GM23338 (cell line): ENCODE measurements at regions not wholly inside any gene's neighbourhood (a gene's known extent, or its start where the extent isn't known, plus 50 kb on each side); places are given as distances from the start of the nearest gene placed in this dataset.

Source experiments
- ATAC-seq: fragments of 200-7000 bp; cut with Tn5 transposase; 3 replicates; pipeline ENCODE4 v1.9.1; 2020
- DNase-seq: peaks from one replicate; pipeline ENCODE4 v3.0.0-alpha.2; 2015; ENCODE audit warnings: low spot score
- H2AFZ ChIP-seq: fragments of 200-600 bp; sonication (generic); 2 replicates; pipeline ENCODE4 v1.8.0; 2016; ENCODE audit warnings: antibody characterized with exemption, mild to moderate bottlenecking, moderate library complexity
- H3F3A ChIP-seq: fragments of 200-600 bp; sonication (generic); replicated peaks from 2 replicates; pipeline ENCODE4 v1.8.0; 2017; ENCODE audit warnings: antibody characterized with exemption, mixed run types, low read depth
- H3K27ac ChIP-seq: fragments of 200-600 bp; sonication (generic); 2 replicates; pipeline ENCODE4 v1.6.1; 2016; ENCODE audit warnings: low read depth
- H3K27me3 ChIP-seq: fragments of 200-600 bp; sonication (generic); 2 replicates; pipeline ENCODE4 v1.8.0; 2016; ENCODE audit warnings: mild to moderate bottlenecking, mixed run types, moderate library complexity; ENCODE audit not compliant: insufficient read depth
- H3K36me3 ChIP-seq: fragments of 200-600 bp; sonication (generic); 2 replicates; pipeline ENCODE4 v1.8.0; 2016; ENCODE audit warnings: mild to moderate bottlenecking; ENCODE audit not compliant: insufficient read depth
- H3K4me1 ChIP-seq: fragments of 200-600 bp; sonication (generic); 2 replicates; pipeline ENCODE4 v1.8.0; 2016; ENCODE audit warnings: mild to moderate bottlenecking, moderate library complexity; ENCODE audit not compliant: insufficient read depth
- H3K4me2 ChIP-seq: fragments of 200-600 bp; sonication (generic); 2 replicates; pipeline ENCODE4 v1.7.1; 2017; ENCODE audit warnings: mixed run types
- H3K4me3 ChIP-seq: fragments of 200-600 bp; sonication (generic); 2 replicates; pipeline ENCODE4 v1.6.1; 2016; ENCODE audit warnings: mixed run types
- H3K79me2 ChIP-seq: fragments of 200-600 bp; sonication (generic); replicated peaks from 2 replicates; pipeline ENCODE4 v1.8.0; 2017; ENCODE audit warnings: mild to moderate bottlenecking; ENCODE audit not compliant: insufficient read depth
- H3K9me2 ChIP-seq: fragments of 200-600 bp; sonication (generic); 2 replicates; pipeline ENCODE4 v1.8.0; 2017; ENCODE audit not compliant: insufficient read depth
- H4K20me1 ChIP-seq: fragments of 200-600 bp; sonication (generic); replicated peaks from 2 replicates; pipeline ENCODE4 v1.8.0; 2017; ENCODE audit warnings: mild to moderate bottlenecking; ENCODE audit not compliant: insufficient read depth
- H3K27ac Mint-ChIP-seq: 2 replicates; pipeline ENCODE4 v1.8.0; 2020; ENCODE audit warnings: inconsistent platforms, mild to moderate bottlenecking, moderate library complexity, mixed read lengths
- H3K27me3 Mint-ChIP-seq: 3 replicates; pipeline ENCODE4 v1.8.0; 2022; ENCODE audit warnings: low read depth, mild to moderate bottlenecking, moderate library complexity, mixed read lengths, inconsistent platforms; ENCODE audit not compliant: insufficient read depth, poor library complexity
- H3K36me3 Mint-ChIP-seq: 3 replicates; pipeline ENCODE4 v1.8.0; 2021; ENCODE audit warnings: low read depth, mild to moderate bottlenecking, inconsistent platforms, moderate library complexity, mixed read lengths
- H3K4me1 Mint-ChIP-seq: 3 replicates; pipeline ENCODE4 v1.8.0; 2020; ENCODE audit warnings: mild to moderate bottlenecking, inconsistent platforms, mixed read lengths
- H3K4me3 Mint-ChIP-seq: 3 replicates; pipeline ENCODE4 v1.8.0; 2021; ENCODE audit warnings: moderate library complexity, mild to moderate bottlenecking, inconsistent platforms, mixed read lengths
- H3K9me3 Mint-ChIP-seq: 3 replicates; pipeline ENCODE4 v1.8.0; 2020; ENCODE audit warnings: moderate library complexity, mild to moderate bottlenecking, inconsistent platforms, mixed read lengths
- CREB1 ChIP-seq: fragments of 250-450 bp; sonication (Bioruptor Pico); IDR thresholded peaks from 2 replicates; pipeline ENCODE4 v1.5.0; 2020; ENCODE audit warnings: low read depth, mild to moderate bottlenecking, moderate library complexity
- EZH2 ChIP-seq: fragments of 200-600 bp; sonication (generic); IDR thresholded peaks from one replicate; pipeline ENCODE4 v1.8.0; 2017; ENCODE audit warnings: antibody characterized with exemption, mild to moderate bottlenecking, low read depth; ENCODE audit not compliant: unreplicated experiment
- EZH2phosphoT487 ChIP-seq: fragments of 200-600 bp; sonication (generic); IDR thresholded peaks from one replicate; pipeline ENCODE4 v1.8.1; 2018; ENCODE audit warnings: antibody characterized with exemption; ENCODE audit not compliant: unreplicated experiment
- POLR2AphosphoS5 ChIP-seq: IDR thresholded peaks from 2 replicates; pipeline ENCODE4 v1.6.1; 2016; ENCODE audit warnings: antibody characterized with exemption, low read depth
- STAT1 ChIP-seq: IDR thresholded peaks from one replicate; pipeline ENCODE4 v1.6.1; 2016; ENCODE audit warnings: antibody characterized with exemption; ENCODE audit not compliant: unreplicated experiment
- ZNF114 ChIP-seq: fragments of 250-450 bp; sonication (Bioruptor Pico); IDR thresholded peaks from 2 replicates; pipeline ENCODE4 v1.5.0; 2020; ENCODE audit warnings: mild to moderate bottlenecking, moderate library complexity
- TF ChIP-seq, protein P1 (sequence below), 2 experiments: fragments of 200-600 bp in 1 of 2; sonication (generic) in 1 of 2; conservative IDR thresholded peaks; 2 replicates each; pipeline versions ENCODE4 v1.5.1 to v1.6.1; 2016 to 2017; ENCODE audit warnings: antibody characterized with exemption in 2 of 2, low read depth in 2 of 2, mild to moderate bottlenecking in 2 of 2, moderate library complexity in 1 of 2
- TF ChIP-seq, protein P2 (sequence below): IDR thresholded peaks from 2 replicates; pipeline ENCODE4 v1.6.1; 2016; ENCODE audit warnings: antibody characterized with exemption
- TF ChIP-seq, protein P3 (sequence below): fragments of 250-450 bp; sonication (Bioruptor Pico); IDR thresholded peaks from 2 replicates; pipeline ENCODE4 v1.5.0; 2020; ENCODE audit warnings: mild to moderate bottlenecking, moderate library complexity

- Histone ChIP-seq H3K36me3 (no peaks in the 10 kb centered on the region), H3F3A (no peaks in the 10 kb centered on the region), H3K27ac (no peak overlapping the region), H3K4me2 (no peak overlapping the region), H3K79me2 (no peaks in the 10 kb centered on the region), H2AFZ (no peak overlapping the region; the same call in 1 of the 2 replicates), H3K27me3 (peaks cover 21% of the 10 kb centered on the region), H3K4me1 (no peaks in the 10 kb centered on the region; the same call in 1 of the 2 replicates), H3K4me3 (no peak overlapping the region), H3K9me2 (no peaks in the 10 kb centered on the region), H4K20me1 (no peaks in the 10 kb centered on the region)
- Mint-ChIP-seq H3K36me3 (no peaks in the 10 kb centered on the region), H3K9me3 (no peaks in the 10 kb centered on the region; the same call in 2 of the 3 replicates), H3K27me3 (peaks cover 28% of the 10 kb centered on the region), H3K4me1 (peaks cover 15% of the 10 kb centered on the region; the same call in 2 of the 3 replicates), H3K4me3 (no peak overlapping the region), H3K27ac (no peak overlapping the region)
- peak; percentile 55 for DNase-seq
- peak; percentile 77 for ATAC-seq
- no peak for TF ChIP-seq POLR2AphosphoS5
- TF ChIP-seq, protein P1, sequence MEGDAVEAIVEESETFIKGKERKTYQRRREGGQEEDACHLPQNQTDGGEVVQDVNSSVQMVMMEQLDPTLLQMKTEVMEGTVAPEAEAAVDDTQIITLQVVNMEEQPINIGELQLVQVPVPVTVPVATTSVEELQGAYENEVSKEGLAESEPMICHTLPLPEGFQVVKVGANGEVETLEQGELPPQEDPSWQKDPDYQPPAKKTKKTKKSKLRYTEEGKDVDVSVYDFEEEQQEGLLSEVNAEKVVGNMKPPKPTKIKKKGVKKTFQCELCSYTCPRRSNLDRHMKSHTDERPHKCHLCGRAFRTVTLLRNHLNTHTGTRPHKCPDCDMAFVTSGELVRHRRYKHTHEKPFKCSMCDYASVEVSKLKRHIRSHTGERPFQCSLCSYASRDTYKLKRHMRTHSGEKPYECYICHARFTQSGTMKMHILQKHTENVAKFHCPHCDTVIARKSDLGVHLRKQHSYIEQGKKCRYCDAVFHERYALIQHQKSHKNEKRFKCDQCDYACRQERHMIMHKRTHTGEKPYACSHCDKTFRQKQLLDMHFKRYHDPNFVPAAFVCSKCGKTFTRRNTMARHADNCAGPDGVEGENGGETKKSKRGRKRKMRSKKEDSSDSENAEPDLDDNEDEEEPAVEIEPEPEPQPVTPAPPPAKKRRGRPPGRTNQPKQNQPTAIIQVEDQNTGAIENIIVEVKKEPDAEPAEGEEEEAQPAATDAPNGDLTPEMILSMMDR (conservative IDR thresholded peaks at IDR 0.05; ENCODE audit: low read depth in 2 of 2): peak; percentile 26 to 34; a peak in 2 of 4 replicates
Observed at GRCh38 chr22:23514322-23515038, 65.6 kb downstream of the IGLL1 start.

GRCh38 chr22:23513705-23514104 lies 66.4 kb downstream of the IGLL1 start:
- no peaks in the 10 kb centered on the region; the same call in 1 of the 2 replicates for H3K4me1 ChIP-seq
- H2AFZ ChIP-seq: no peak overlapping the region
- H3K27ac Mint-ChIP-seq: no peak overlapping the region
- no peaks in the 10 kb centered on the region for H3K9me2 ChIP-seq
- H3K4me2 ChIP-seq: no peak overlapping the region
- DNase-seq: no peak
- no peak overlapping the region for H3K4me3 ChIP-seq
- no peak for ATAC-seq
- H3F3A ChIP-seq: no peaks in the 10 kb centered on the region
- no peaks in the 10 kb centered on the region for H3K79me2 ChIP-seq
- H3K4me3 Mint-ChIP-seq: no peak overlapping the region
- H4K20me1 ChIP-seq: no peaks in the 10 kb centered on the region
- H3K36me3 Mint-ChIP-seq: no peaks in the 10 kb centered on the region
- peaks cover 15% of the 10 kb centered on the region; the same call in 2 of the 3 replicates for H3K4me1 Mint-ChIP-seq
- peaks cover 13% of the 10 kb centered on the region for H3K27me3 ChIP-seq
- peaks cover 28% of the 10 kb centered on the region for H3K27me3 Mint-ChIP-seq
- no peak overlapping the region for H3K27ac ChIP-seq
- no peaks in the 10 kb centered on the region for H3K36me3 ChIP-seq
- H3K9me3 Mint-ChIP-seq: no peaks in the 10 kb centered on the region; the same call in 2 of the 3 replicates
- TF ChIP-seq ZNF114 (CRISPR knock-in tag) (no peak), STAT1 (no peak), EZH2phosphoT487 (no peak), CREB1 (CRISPR knock-in tag) (no peak), EZH2 (no peak)
- TF ChIP-seq, protein P2, sequence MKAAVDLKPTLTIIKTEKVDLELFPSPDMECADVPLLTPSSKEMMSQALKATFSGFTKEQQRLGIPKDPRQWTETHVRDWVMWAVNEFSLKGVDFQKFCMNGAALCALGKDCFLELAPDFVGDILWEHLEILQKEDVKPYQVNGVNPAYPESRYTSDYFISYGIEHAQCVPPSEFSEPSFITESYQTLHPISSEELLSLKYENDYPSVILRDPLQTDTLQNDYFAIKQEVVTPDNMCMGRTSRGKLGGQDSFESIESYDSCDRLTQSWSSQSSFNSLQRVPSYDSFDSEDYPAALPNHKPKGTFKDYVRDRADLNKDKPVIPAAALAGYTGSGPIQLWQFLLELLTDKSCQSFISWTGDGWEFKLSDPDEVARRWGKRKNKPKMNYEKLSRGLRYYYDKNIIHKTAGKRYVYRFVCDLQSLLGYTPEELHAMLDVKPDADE: no peak
- TF ChIP-seq, protein P3, sequence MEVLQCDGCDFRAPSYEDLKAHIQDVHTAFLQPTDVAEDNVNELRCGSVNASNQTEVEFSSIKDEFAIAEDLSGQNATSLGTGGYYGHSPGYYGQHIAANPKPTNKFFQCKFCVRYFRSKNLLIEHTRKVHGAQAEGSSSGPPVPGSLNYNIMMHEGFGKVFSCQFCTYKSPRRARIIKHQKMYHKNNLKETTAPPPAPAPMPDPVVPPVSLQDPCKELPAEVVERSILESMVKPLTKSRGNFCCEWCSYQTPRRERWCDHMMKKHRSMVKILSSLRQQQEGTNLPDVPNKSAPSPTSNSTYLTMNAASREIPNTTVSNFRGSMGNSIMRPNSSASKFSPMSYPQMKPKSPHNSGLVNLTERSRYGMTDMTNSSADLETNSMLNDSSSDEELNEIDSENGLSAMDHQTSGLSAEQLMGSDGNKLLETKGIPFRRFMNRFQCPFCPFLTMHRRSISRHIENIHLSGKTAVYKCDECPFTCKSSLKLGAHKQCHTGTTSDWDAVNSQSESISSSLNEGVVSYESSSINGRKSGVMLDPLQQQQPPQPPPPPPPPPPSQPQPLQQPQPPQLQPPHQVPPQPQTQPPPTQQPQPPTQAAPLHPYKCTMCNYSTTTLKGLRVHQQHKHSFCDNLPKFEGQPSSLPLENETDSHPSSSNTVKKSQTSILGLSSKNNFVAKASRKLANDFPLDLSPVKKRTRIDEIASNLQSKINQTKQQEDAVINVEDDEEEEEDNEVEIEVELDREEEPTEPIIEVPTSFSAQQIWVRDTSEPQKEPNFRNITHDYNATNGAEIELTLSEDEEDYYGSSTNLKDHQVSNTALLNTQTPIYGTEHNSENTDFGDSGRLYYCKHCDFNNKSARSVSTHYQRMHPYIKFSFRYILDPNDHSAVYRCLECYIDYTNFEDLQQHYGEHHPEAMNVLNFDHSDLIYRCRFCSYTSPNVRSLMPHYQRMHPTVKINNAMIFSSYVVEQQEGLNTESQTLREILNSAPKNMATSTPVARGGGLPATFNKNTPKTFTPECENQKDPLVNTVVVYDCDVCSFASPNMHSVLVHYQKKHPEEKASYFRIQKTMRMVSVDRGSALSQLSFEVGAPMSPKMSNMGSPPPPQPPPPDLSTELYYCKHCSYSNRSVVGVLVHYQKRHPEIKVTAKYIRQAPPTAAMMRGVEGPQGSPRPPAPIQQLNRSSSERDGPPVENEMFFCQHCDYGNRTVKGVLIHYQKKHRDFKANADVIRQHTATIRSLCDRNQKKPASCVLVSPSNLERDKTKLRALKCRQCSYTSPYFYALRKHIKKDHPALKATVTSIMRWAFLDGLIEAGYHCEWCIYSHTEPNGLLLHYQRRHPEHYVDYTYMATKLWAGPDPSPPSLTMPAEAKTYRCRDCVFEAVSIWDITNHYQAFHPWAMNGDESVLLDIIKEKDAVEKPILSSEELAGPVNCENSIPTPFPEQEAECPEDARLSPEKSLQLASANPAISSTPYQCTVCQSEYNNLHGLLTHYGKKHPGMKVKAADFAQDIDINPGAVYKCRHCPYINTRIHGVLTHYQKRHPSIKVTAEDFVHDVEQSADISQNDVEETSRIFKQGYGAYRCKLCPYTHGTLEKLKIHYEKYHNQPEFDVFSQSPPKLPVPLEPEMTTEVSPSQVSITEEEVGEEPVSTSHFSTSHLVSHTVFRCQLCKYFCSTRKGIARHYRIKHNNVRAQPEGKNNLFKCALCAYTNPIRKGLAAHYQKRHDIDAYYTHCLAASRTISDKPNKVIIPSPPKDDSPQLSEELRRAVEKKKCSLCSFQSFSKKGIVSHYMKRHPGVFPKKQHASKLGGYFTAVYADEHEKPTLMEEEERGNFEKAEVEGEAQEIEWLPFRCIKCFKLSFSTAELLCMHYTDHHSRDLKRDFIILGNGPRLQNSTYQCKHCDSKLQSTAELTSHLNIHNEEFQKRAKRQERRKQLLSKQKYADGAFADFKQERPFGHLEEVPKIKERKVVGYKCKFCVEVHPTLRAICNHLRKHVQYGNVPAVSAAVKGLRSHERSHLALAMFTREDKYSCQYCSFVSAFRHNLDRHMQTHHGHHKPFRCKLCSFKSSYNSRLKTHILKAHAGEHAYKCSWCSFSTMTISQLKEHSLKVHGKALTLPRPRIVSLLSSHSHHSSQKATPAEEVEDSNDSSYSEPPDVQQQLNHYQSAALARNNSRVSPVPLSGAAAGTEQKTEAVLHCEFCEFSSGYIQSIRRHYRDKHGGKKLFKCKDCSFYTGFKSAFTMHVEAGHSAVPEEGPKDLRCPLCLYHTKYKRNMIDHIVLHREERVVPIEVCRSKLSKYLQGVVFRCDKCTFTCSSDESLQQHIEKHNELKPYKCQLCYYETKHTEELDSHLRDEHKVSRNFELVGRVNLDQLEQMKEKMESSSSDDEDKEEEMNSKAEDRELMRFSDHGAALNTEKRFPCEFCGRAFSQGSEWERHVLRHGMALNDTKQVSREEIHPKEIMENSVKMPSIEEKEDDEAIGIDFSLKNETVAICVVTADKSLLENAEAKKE (CRISPR knock-in tag): no peak
- TF ChIP-seq, protein P1 (conservative IDR thresholded peaks at IDR 0.05; ENCODE audit: low read depth in 2 of 2): no peak
